ENCODE measurements at regions not wholly inside any gene's neighbourhood (a gene's known extent, or its start where the extent isn't known, plus 50 kb on each side); places are given as distances from the start of the nearest gene placed in this dataset.

- Histone ChIP-seq H3K9me2 (replicated peaks; ENCODE audit: insufficient read depth, low read length) (no peaks in the 10 kb centered on the region), H3K79me2 (ENCODE audit: low read length) (no peaks in the 10 kb centered on the region), H3F3A (ENCODE audit: insufficient read depth, low read length) (no peaks in the 10 kb centered on the region), H3K9ac (ENCODE audit: low read length) (no peak overlapping the region), H3K4me1 (ENCODE audit: low read length) (no peaks in the 10 kb centered on the region), H4K20me1 (ENCODE audit: insufficient read depth, low read length) (no peaks in the 10 kb centered on the region), H3K9me3 (replicated peaks; ENCODE audit: insufficient read depth, low read length) (no peaks in the 10 kb centered on the region), H3K36me3 (replicated peaks; ENCODE audit: insufficient read depth, low read length) (no peaks in the 10 kb centered on the region), H3K4me2 (ENCODE audit: low read depth, low read length) (no peak overlapping the region), H3K27ac (ENCODE audit: low read length) (no peak overlapping the region), H3K4me3 (ENCODE audit: low read length) (no peak overlapping the region), H2AFZ (ENCODE audit: low read length) (no peak overlapping the region), H3K27me3 (replicated peaks; ENCODE audit: insufficient read depth, low read length) (no peaks in the 10 kb centered on the region)
- TF ChIP-seq CTCF (IDR thresholded peaks at IDR 0.05; ENCODE audit: low read length): no peak
- no peak for TF ChIP-seq EZH2phosphoT487 (IDR thresholded peaks at IDR 0.05; ENCODE audit: low read length)
- TF ChIP-seq EZH2 (optimal IDR thresholded peaks at IDR 0.05; ENCODE audit: low read depth, low read length): no peak
- DNase-seq: no peak
These were observed 98.9 kb upstream of the CYP1B1 start for GRCh38 chr2:38174646-38175423.

GRCh38 chr2:38174131-38174530 lies 98.2 kb upstream of the CYP1B1 start:
- Histone ChIP-seq H3K79me2 (ENCODE audit: low read length) (no peaks in the 10 kb centered on the region), H3K27me3 (replicated peaks; ENCODE audit: insufficient read depth, low read length) (no peaks in the 10 kb centered on the region), H3K27ac (ENCODE audit: low read length) (no peak overlapping the region), H3K9ac (ENCODE audit: low read length) (no peak overlapping the region), H4K20me1 (ENCODE audit: insufficient read depth, low read length) (no peaks in the 10 kb centered on the region), H3K4me2 (ENCODE audit: low read depth, low read length) (no peak overlapping the region), H3F3A (ENCODE audit: insufficient read depth, low read length) (no peaks in the 10 kb centered on the region), H2AFZ (ENCODE audit: low read length) (no peak overlapping the region), H3K9me2 (replicated peaks; ENCODE audit: insufficient read depth, low read length) (no peaks in the 10 kb centered on the region), H3K9me3 (replicated peaks; ENCODE audit: insufficient read depth, low read length) (no peaks in the 10 kb centered on the region), H3K4me3 (ENCODE audit: low read length) (no peak overlapping the region), H3K4me1 (ENCODE audit: low read length) (no peaks in the 10 kb centered on the region), H3K36me3 (replicated peaks; ENCODE audit: insufficient read depth, low read length) (no peaks in the 10 kb centered on the region)
- TF ChIP-seq EZH2 (optimal IDR thresholded peaks at IDR 0.05; ENCODE audit: low read depth, low read length) (no peak), EZH2phosphoT487 (IDR thresholded peaks at IDR 0.05; ENCODE audit: low read length) (no peak), CTCF (IDR thresholded peaks at IDR 0.05; ENCODE audit: low read length) (no peak)
- no peak for DNase-seq

GRCh38 chr2:38173683-38174082 lies 97.7 kb upstream of the CYP1B1 start:
- no peaks in the 10 kb centered on the region for H3K9me2 ChIP-seq (replicated peaks; ENCODE audit: insufficient read depth, low read length)
- H3K79me2 ChIP-seq (ENCODE audit: low read length): no peaks in the 10 kb centered on the region
- no peak for DNase-seq
- H3K4me2 ChIP-seq (ENCODE audit: low read depth, low read length): no peak overlapping the region
- no peaks in the 10 kb centered on the region for H3K4me1 ChIP-seq (ENCODE audit: low read length)
- H3K9ac ChIP-seq (ENCODE audit: low read length): no peak overlapping the region
- H3K27me3 ChIP-seq (replicated peaks; ENCODE audit: insufficient read depth, low read length): no peaks in the 10 kb centered on the region
- H3K27ac ChIP-seq (ENCODE audit: low read length): no peak overlapping the region
- TF ChIP-seq EZH2phosphoT487 (IDR thresholded peaks at IDR 0.05; ENCODE audit: low read length) (no peak), EZH2 (optimal IDR thresholded peaks at IDR 0.05; ENCODE audit: low read depth, low read length) (no peak), CTCF (IDR thresholded peaks at IDR 0.05; ENCODE audit: low read length) (no peak)
- H4K20me1 ChIP-seq (ENCODE audit: insufficient read depth, low read length): no peaks in the 10 kb centered on the region
- no peaks in the 10 kb centered on the region for H3F3A ChIP-seq (ENCODE audit: insufficient read depth, low read length)
- H3K4me3 ChIP-seq (ENCODE audit: low read length): no peak overlapping the region
- no peaks in the 10 kb centered on the region for H3K9me3 ChIP-seq (replicated peaks; ENCODE audit: insufficient read depth, low read length)
- H3K36me3 ChIP-seq (replicated peaks; ENCODE audit: insufficient read depth, low read length): no peaks in the 10 kb centered on the region
- no peak overlapping the region for H2AFZ ChIP-seq (ENCODE audit: low read length)

Measured in MM.1S (cell line).